HCT116 (cell line): ENCODE measurements at regions not wholly inside any gene's neighbourhood (a gene's known extent, or its start where the extent isn't known, plus 50 kb on each side); places are given as distances from the start of the nearest gene placed in this dataset.

ENCODE experiments used
- ATAC-seq: fragments of 200-7000 bp; cut with Tn5 transposase; 2 replicates; pipeline ENCODE4 v1.9.1; 2020; ENCODE audit warnings: mild to moderate bottlenecking, moderate library complexity
- BruUV-seq: library from RNA; stranded (reverse); fragments of 400-500 nt; replicated peaks from 2 replicates; lab custom pipeline; 2021; lab: Mats Ljungman, UMichigan
- CTCF ChIA-PET: fragments of 300-600 bp; sonication (Branson Sonifier 250); formaldehyde crosslinking; loops from one replicate; lab custom pipeline; 2021; ENCODE audit warnings: antibody characterized with exemption; lab: Charles Lee
- POLR2A ChIA-PET: fragments of 300-600, 350-600 bp; sonication (Branson Sonifier 250); formaldehyde crosslinking; loops from one replicate; lab custom pipeline; 2021; ENCODE audit warnings: antibody characterized with exemption; lab: Charles Lee
- RAD21 ChIA-PET, 2 experiments: fragments of 300-600 bp; sonication (Branson Sonifier 250); formaldehyde crosslinking; loops; one replicate each; lab custom pipeline; 2023; ENCODE audit warnings: low total read pairs in 2 of 2; ENCODE audit not compliant: uncharacterized antibody in 2 of 2, unreplicated experiment in 2 of 2, low non-redundant PET in 1 of 2; lab: Charles Lee
- DNase-seq: peaks from one replicate; pipeline ENCODE4 v3.0.0-alpha.2; 2010; ENCODE audit warnings: low read depth, low spot score
- H2AFZ ChIP-seq: fragments of 200-600 bp; shearing (Covaris generic), sonication (generic); 2 replicates; pipeline ENCODE4 v1.6.1; 2017; ENCODE audit warnings: low read depth, mixed run types, mixed read lengths, antibody characterized with exemption, low read length; ENCODE audit not compliant: poor library complexity, severe bottlenecking
- H3K27ac ChIP-seq: 2 replicates; pipeline ENCODE4 v1.5.1; 2012; ENCODE audit warnings: low read depth, low read length
- H3K27me3 ChIP-seq: fragments of 200-600 bp; sonication (generic); 2 replicates; pipeline ENCODE4 v1.6.1; 2016; ENCODE audit warnings: mixed run types, low read length, mixed read lengths; ENCODE audit not compliant: insufficient read depth
- H3K36me3 ChIP-seq, 2 experiments: fragments of 200-500 bp in 1 of 2; fragments of 200-600 bp in 1 of 2; sonication (Bioruptor generic) in 1 of 2; sonication (generic) in 1 of 2; 2 replicates each; pipeline versions ENCODE4 v1.5.1 to v1.6.1; 2014 to 2016; ENCODE audit warnings: low read length in 2 of 2, inconsistent platforms in 1 of 2, mixed read lengths in 1 of 2, mixed run types in 1 of 2; ENCODE audit not compliant: insufficient read depth in 2 of 2, control insufficient read depth in 1 of 2
- H3K4me1 ChIP-seq, 2 experiments: fragments of 200-600 bp in 1 of 2; sonication (generic) in 1 of 2; 2 replicates each; pipeline versions ENCODE4 v1.5.1 to v1.6.1; 2012 to 2017; ENCODE audit warnings: low read length in 2 of 2, inconsistent platforms in 1 of 2, mild to moderate bottlenecking in 1 of 2, mixed read lengths in 1 of 2, mixed run types in 1 of 2, moderate library complexity in 1 of 2; ENCODE audit not compliant: insufficient read depth in 2 of 2, control insufficient read depth in 1 of 2
- H3K4me2 ChIP-seq: fragments of 200-600 bp; sonication (generic); 2 replicates; pipeline ENCODE4 v1.6.1; 2017; ENCODE audit warnings: mixed run types, low read length, mixed read lengths
- H3K4me3 ChIP-seq, 2 experiments: fragments of 200-600 bp in 1 of 2; sonication (generic) in 1 of 2; replicated peaks in 1 of 2; 2 replicates each; pipeline ENCODE4 v1.5.1; 2011 to 2016; ENCODE audit warnings: low read length in 2 of 2, control low read depth in 1 of 2, low read depth in 1 of 2, mild to moderate bottlenecking in 1 of 2, mixed read lengths in 1 of 2, mixed run types in 1 of 2
- H3K79me2 ChIP-seq: fragments of 200-600 bp; sonication (generic); 2 replicates; pipeline ENCODE4 v1.6.1; 2017; ENCODE audit warnings: mild to moderate bottlenecking, mixed run types, low read length, moderate library complexity, mixed read lengths; ENCODE audit not compliant: insufficient read depth
- H3K9ac ChIP-seq: fragments of 200-600 bp; sonication (generic); 2 replicates; pipeline ENCODE4 v1.6.1; 2016; ENCODE audit warnings: low read length, mixed read lengths
- H3K9me2 ChIP-seq: fragments of 200-600 bp; sonication (generic), shearing (Covaris generic); 2 replicates; pipeline ENCODE4 v1.6.1; 2017; ENCODE audit warnings: mixed run types, mild to moderate bottlenecking, moderate library complexity; ENCODE audit not compliant: insufficient read depth
- H3K9me3 ChIP-seq, 2 experiments: fragments of 200-500 bp in 1 of 2; fragments of 200-600 bp in 1 of 2; sonication (Bioruptor generic) in 1 of 2; sonication (generic) in 1 of 2; 2 replicates each; pipeline ENCODE4 v1.6.1; 2014 to 2017; ENCODE audit warnings: low read length in 2 of 2, mixed read lengths in 2 of 2, inconsistent platforms in 1 of 2, low read depth in 1 of 2, mild to moderate bottlenecking in 1 of 2, mixed run types in 1 of 2, moderate library complexity in 1 of 2; ENCODE audit not compliant: control insufficient read depth in 1 of 2, insufficient read depth in 1 of 2
- H4K20me1 ChIP-seq: fragments of 200-600 bp; sonication (generic), shearing (Covaris generic); 2 replicates; pipeline ENCODE4 v1.6.1; 2017; ENCODE audit warnings: mixed run types, mild to moderate bottlenecking, moderate library complexity; ENCODE audit not compliant: insufficient read depth
- CEBPB ChIP-seq: IDR thresholded peaks from 2 replicates; pipeline ENCODE4 v1.6.1; 2012; ENCODE audit warnings: low read depth
- ELF1 ChIP-seq: IDR thresholded peaks from 2 replicates; pipeline ENCODE4 v1.6.1; 2012; ENCODE audit warnings: low read depth, borderline replicate concordance
- EZH2 ChIP-seq: fragments of 200-600 bp; sonication (generic); IDR thresholded peaks from 2 replicates; pipeline ENCODE4 v1.6.1; 2017; ENCODE audit warnings: antibody characterized with exemption, mixed run types
- JUND ChIP-seq: IDR thresholded peaks from 2 replicates; pipeline ENCODE4 v1.6.1; 2012
- POLR2A ChIP-seq: IDR thresholded peaks from 2 replicates; pipeline ENCODE4 v1.7.0; 2011; ENCODE audit warnings: borderline replicate concordance; ENCODE audit not compliant: insufficient read depth, insufficient read length; ENCODE audit errors: extremely low read depth
- POLR2AphosphoS5 ChIP-seq: IDR thresholded peaks from 2 replicates; pipeline ENCODE4 v1.6.1; 2011; ENCODE audit warnings: mild to moderate bottlenecking, low read depth, low read length, moderate library complexity
- RAD21 ChIP-seq: IDR thresholded peaks from 2 replicates; pipeline ENCODE4 v1.6.1; 2012; ENCODE audit warnings: low read depth, mild to moderate bottlenecking
- REST ChIP-seq: IDR thresholded peaks from 2 replicates; pipeline ENCODE4 v1.6.1; 2012; ENCODE audit warnings: low read depth
- SP1 ChIP-seq: IDR thresholded peaks from 2 replicates; pipeline ENCODE4 v1.6.1; 2012; ENCODE audit warnings: low read depth
- SRF ChIP-seq: IDR thresholded peaks from 2 replicates; pipeline ENCODE4 v1.6.1; 2012; ENCODE audit warnings: low read depth
- TCF7L2 ChIP-seq: IDR thresholded peaks from 2 replicates; pipeline ENCODE4 v1.7.0; 2011; ENCODE audit warnings: borderline replicate concordance, inconsistent platforms; ENCODE audit not compliant: insufficient read depth, insufficient read length; ENCODE audit errors: extremely low read depth
- YY1 ChIP-seq: IDR thresholded peaks from 2 replicates; pipeline ENCODE4 v1.6.1; 2011; ENCODE audit warnings: low read length, low read depth, moderate library complexity, mild to moderate bottlenecking; ENCODE audit not compliant: insufficient replicate concordance; ENCODE audit errors: extremely low read depth
- ZBTB33 ChIP-seq: IDR thresholded peaks from 2 replicates; pipeline ENCODE4 v1.6.1; 2011; ENCODE audit warnings: mild to moderate bottlenecking, low read length, moderate library complexity; ENCODE audit not compliant: insufficient replicate concordance; ENCODE audit errors: extremely low read depth
- ZNF274 ChIP-seq: fragments of 200-500 bp; sonication (Bioruptor generic); IDR thresholded peaks from 2 replicates; pipeline ENCODE4 v1.6.1; 2014; ENCODE audit warnings: mild to moderate bottlenecking, low read depth, low read length, inconsistent platforms
- intact Hi-C: fragments of 100-400 bp; cut with micrococcal nuclease; formaldehyde crosslinking; loops from 2 replicates; pipeline ENCODE4 v1.10.0; 2022

GRCh38 chr14:82394916-82395315, 861.3 kb upstream of the SEL1L start:
- no peaks in the 10 kb centered on the region for H3K9me2 ChIP-seq
- H3K27me3 ChIP-seq = no peaks in the 10 kb centered on the region
- RAD21 ChIA-PET = no interaction called here
- DNase-seq (no peak), ATAC-seq (no peak)
- no peaks in the 10 kb centered on the region; the same call in 1 of the 2 replicates for H4K20me1 ChIP-seq
- no peaks in the 10 kb centered on the region for H3K36me3 ChIP-seq
- CTCF ChIA-PET = no interaction called here
- H3K4me3 ChIP-seq = no peak overlapping the region
- H3K27ac ChIP-seq = no peak overlapping the region
- no peaks in the 10 kb centered on the region for H3K4me1 ChIP-seq
- no peaks in the 10 kb centered on the region for H3K79me2 ChIP-seq
- intact Hi-C loops = no loop called here
- H3K9me3 ChIP-seq = peaks cover 9 to 14% of the 10 kb centered on the region in 2 experiments; a peak in 3 of 4 replicates
- no peak overlapping the region for H2AFZ ChIP-seq
- no peak overlapping the region for H3K4me2 ChIP-seq
- no peak overlapping the region for H3K9ac ChIP-seq
- BruUV-seq = no TSS peak
- TF ChIP-seq TCF7L2 (no peak), SP1 (no peak), POLR2A (no peak), POLR2AphosphoS5 (no peak), ELF1 (no peak), ZBTB33 (no peak), JUND (no peak)
- POLR2A ChIA-PET = no interaction called here

GRCh38 chr14:82398256-82398655, 864.6 kb upstream of the SEL1L start:
- H3K4me2 ChIP-seq = no peak overlapping the region
- ChIA-PET RAD21 (no interaction called here), CTCF (no interaction called here), POLR2A (no interaction called here)
- no peak overlapping the region for H3K27ac ChIP-seq
- H2AFZ ChIP-seq = no peak overlapping the region
- H4K20me1 ChIP-seq = no peaks in the 10 kb centered on the region
- DNase-seq = no peak
- ATAC-seq = no peak
- H3K4me1 ChIP-seq = no peaks in the 10 kb centered on the region
- H3K9me3 ChIP-seq = peaks cover 9 to 10% of the 10 kb centered on the region in 2 experiments; a peak in 3 of 4 replicates
- H3K9ac ChIP-seq = no peak overlapping the region
- intact Hi-C loops = no loop called here
- BruUV-seq = no TSS peak
- no peak for TF ChIP-seq JUND
- TF ChIP-seq TCF7L2 = no peak
- no peak for TF ChIP-seq EZH2
- no peak for TF ChIP-seq RAD21
- no peak for TF ChIP-seq SP1
- TF ChIP-seq YY1 = no peak
- TF ChIP-seq ZNF274 = no peak
- no peak for TF ChIP-seq REST
- TF ChIP-seq CEBPB = no peak
- TF ChIP-seq SRF = no peak
- no peaks in the 10 kb centered on the region for H3K36me3 ChIP-seq
- H3K9me2 ChIP-seq = no peaks in the 10 kb centered on the region
- no peaks in the 10 kb centered on the region for H3K27me3 ChIP-seq
- H3K4me3 ChIP-seq = no peak overlapping the region
- H3K79me2 ChIP-seq = no peaks in the 10 kb centered on the region
